Lower lobe of right lung (tissue), 2 donors: ENCODE measurements at regions not wholly inside any gene's neighbourhood (a gene's known extent, or its start where the extent isn't known, plus 50 kb on each side); places are given as distances from the start of the nearest gene placed in this dataset.

Experiments
- ATAC-seq, 2 donors: fragments of 200-7000 bp; cut with Tn5 transposase; one replicate each; pipeline ENCODE4 v1.9.1; 2020 to 2022; ENCODE audit warnings: mild to moderate bottlenecking in 2 of 2, moderate library complexity in 2 of 2
- DNase-seq: peaks from one replicate; pipeline ENCODE4 v3.0.0-alpha.2; 2020
- H3K27ac ChIP-seq: fragments of 200-600 bp; one replicate; pipeline ENCODE4 v1.8.0; 2022
- H3K27me3 ChIP-seq: fragments of 200-600 bp; one replicate; pipeline ENCODE4 v1.8.0; 2022; ENCODE audit warnings: low read depth
- H3K36me3 ChIP-seq: fragments of 200-600 bp; one replicate; pipeline ENCODE4 v1.8.0; 2022; ENCODE audit warnings: mild to moderate bottlenecking
- H3K4me1 ChIP-seq: fragments of 200-600 bp; one replicate; pipeline ENCODE4 v1.8.0; 2022
- H3K4me3 ChIP-seq: fragments of 200-600 bp; one replicate; pipeline ENCODE4 v1.8.0; 2022; ENCODE audit warnings: mild to moderate bottlenecking
- H3K9me3 ChIP-seq: fragments of 200-600 bp; one replicate; pipeline ENCODE4 v1.8.0; 2022
- CTCF ChIP-seq: fragments of 200-600 bp; IDR thresholded peaks from one replicate; pipeline ENCODE4 v1.8.0; 2022; ENCODE audit warnings: antibody characterized with exemption, mild to moderate bottlenecking
- intact Hi-C: fragments of 100-400 bp; cut with DNase I; formaldehyde crosslinking; loops from one replicate; pipeline ENCODE4 v1.11.0; 2022
- donor health status: DM: no; HTN: yes; CAD: no; lungs with severe emphysema.

DNA sequence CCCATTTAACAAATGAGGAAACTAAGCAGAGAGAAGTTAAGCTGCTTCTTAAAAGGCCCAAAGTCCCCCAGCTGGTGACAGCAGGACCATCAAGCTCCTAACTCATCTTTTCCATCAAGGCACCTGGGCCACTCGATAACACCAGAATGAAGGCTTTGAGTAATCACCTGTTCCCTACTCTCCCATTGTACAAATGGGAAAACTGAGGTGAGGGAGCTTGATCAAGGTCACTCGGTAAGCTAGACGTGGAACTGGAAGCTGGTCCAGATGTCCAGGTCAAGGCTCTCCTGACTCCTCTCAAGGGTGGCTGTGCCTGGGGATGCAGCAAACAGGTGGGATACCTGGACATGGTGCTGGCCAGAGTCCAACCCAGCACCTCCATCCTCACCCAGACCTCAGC, 90.6 kb upstream of the SHB start:
- DNase-seq (no peak), ATAC-seq (no peak)
- Histone ChIP-seq H3K4me1 (no peaks in the 10 kb centered on the region), H3K4me3 (no peak overlapping the region), H3K27ac (no peak overlapping the region), H3K9me3 (no peaks in the 10 kb centered on the region), H3K27me3 (no peaks in the 10 kb centered on the region), H3K36me3 (no peaks in the 10 kb centered on the region)
- no peak for TF ChIP-seq CTCF
- intact Hi-C loops, result no loop called here

DNA sequence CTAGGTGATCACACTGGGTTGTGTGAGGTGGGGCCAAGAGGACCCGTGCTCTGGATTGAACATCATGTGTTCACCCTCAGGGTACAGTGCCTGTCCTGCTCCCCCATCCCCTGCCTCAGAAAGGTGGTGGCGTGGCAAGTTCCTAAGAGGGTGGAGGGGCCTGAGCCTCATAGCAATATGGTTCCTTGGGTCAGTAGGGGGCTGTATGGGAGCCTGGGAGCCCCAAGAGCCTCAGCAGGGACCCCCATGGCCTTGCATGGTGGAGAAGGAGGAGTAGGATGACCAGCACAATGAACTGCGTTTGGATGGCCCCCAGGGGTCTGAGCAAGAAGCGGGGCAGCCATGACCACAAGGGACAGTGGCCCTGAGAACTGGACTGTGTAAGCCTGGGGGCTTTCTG, 89.6 kb upstream of the SHB start:
- ATAC-seq (no peak), DNase-seq (no peak)
- no peaks in the 10 kb centered on the region for H3K4me1 ChIP-seq
- TF ChIP-seq CTCF, result no peak
- no peaks in the 10 kb centered on the region for H3K36me3 ChIP-seq
- intact Hi-C loops, result no loop called here
- no peaks in the 10 kb centered on the region for H3K9me3 ChIP-seq
- no peak overlapping the region for H3K4me3 ChIP-seq
- H3K27me3 ChIP-seq, result no peaks in the 10 kb centered on the region
- no peak overlapping the region for H3K27ac ChIP-seq

DNA sequence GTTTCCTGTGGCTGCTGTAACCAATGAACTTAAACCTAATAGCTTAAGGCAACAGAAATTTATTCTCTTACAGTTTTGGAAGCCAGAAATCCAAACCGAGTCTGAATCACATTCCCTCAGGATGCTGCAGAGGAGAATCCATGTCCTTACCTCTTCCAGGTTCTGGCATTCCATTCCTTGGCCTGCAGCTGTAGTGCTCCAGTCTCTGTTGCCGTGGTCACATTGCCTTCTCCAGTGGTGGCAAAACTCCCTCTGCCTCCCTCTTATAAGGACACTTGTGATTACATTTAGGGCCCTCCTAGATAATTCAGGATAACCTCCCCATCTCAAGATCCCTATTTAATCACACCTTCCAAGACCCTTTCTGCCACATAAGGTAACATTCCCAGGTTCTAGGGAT, 88.7 kb upstream of the SHB start:
- DNase-seq (no peak), ATAC-seq (no peak)
- no peak overlapping the region for H3K27ac ChIP-seq
- no peaks in the 10 kb centered on the region for H3K9me3 ChIP-seq
- intact Hi-C loops, result no loop called here
- no peaks in the 10 kb centered on the region for H3K27me3 ChIP-seq
- no peaks in the 10 kb centered on the region for H3K4me1 ChIP-seq
- H3K4me3 ChIP-seq, result no peak overlapping the region
- no peak for TF ChIP-seq CTCF
- no peaks in the 10 kb centered on the region for H3K36me3 ChIP-seq

- no peak overlapping the region for H3K27ac ChIP-seq
- ATAC-seq (peak in 1 of 2 donors; percentile 13), DNase-seq (no peak)
- no peaks in the 10 kb centered on the region for H3K36me3 ChIP-seq
- no peaks in the 10 kb centered on the region for H3K27me3 ChIP-seq
- intact Hi-C loops, result no loop called here
- H3K9me3 ChIP-seq, result no peaks in the 10 kb centered on the region
- no peak for TF ChIP-seq CTCF
- H3K4me3 ChIP-seq, result no peak overlapping the region
- no peaks in the 10 kb centered on the region for H3K4me1 ChIP-seq
Observed at GRCh38 chr9:38154501-38155421, 85.7 kb upstream of the SHB start.

- Histone ChIP-seq H3K27ac (no peak overlapping the region), H3K9me3 (no peaks in the 10 kb centered on the region), H3K4me3 (no peak overlapping the region), H3K36me3 (no peaks in the 10 kb centered on the region), H3K4me1 (no peaks in the 10 kb centered on the region), H3K27me3 (peaks cover 4% of the 10 kb centered on the region)
- intact Hi-C loops, result no loop called here
- no peak for TF ChIP-seq CTCF
- DNase-seq, result no peak
- no peak for ATAC-seq
Observed at GRCh38 chr9:38153910-38154291, 84.9 kb upstream of the SHB start.
